CD14-positive monocyte (primary cell): ENCODE measurements at regions not wholly inside any gene's neighbourhood (a gene's known extent, or its start where the extent isn't known, plus 50 kb on each side); places are given as distances from the start of the nearest gene placed in this dataset.
A peak's percentile ranks its signal among the peaks of the same experiment; 100 is the strongest.

Experiments used
- DNase-seq, 3 donors: peaks; one replicate each; pipeline ENCODE4 v3.0.0-alpha.2; 2011 to 2022
- H2AFZ ChIP-seq: 2 replicates; pipeline ENCODE4 v1.6.0; 2012; ENCODE audit warnings: mild to moderate bottlenecking, low read depth, low read length, inconsistent platforms; ENCODE audit not compliant: insufficient read depth, poor library complexity, severe bottlenecking
- H3K27ac ChIP-seq, 2 donors: 1 replicate in 1 of 2; 2 replicates in 1 of 2; pipeline ENCODE4 v1.5.1; 2012 to 2013; ENCODE audit warnings: low read length in 2 of 2, control low read depth in 1 of 2, inconsistent platforms in 1 of 2, low read depth in 1 of 2, mild to moderate bottlenecking in 1 of 2
- H3K27me3 ChIP-seq, 2 donors: one replicate each; pipeline versions ENCODE4 v1.6.0 to v1.6.1; 2011 to 2013; ENCODE audit warnings: low read length in 2 of 2; ENCODE audit not compliant: control insufficient read depth in 2 of 2, insufficient read depth in 2 of 2
- H3K36me3 ChIP-seq, 2 donors: replicated peaks in 1 of 2; 1 replicate in 1 of 2; 2 replicates in 1 of 2; pipeline versions ENCODE4 v1.5.1 to v1.6.1; 2012 to 2013; ENCODE audit warnings: low read length in 2 of 2, control low read depth in 1 of 2, inconsistent platforms in 1 of 2, mild to moderate bottlenecking in 1 of 2; ENCODE audit not compliant: insufficient read depth in 2 of 2, control insufficient read depth in 1 of 2
- H3K4me1 ChIP-seq, 2 donors: 1 replicate in 1 of 2; 2 replicates in 1 of 2; pipeline versions ENCODE4 v1.5.1 to v1.6.1; 2012 to 2013; ENCODE audit warnings: low read length in 2 of 2, control low read depth in 1 of 2, inconsistent platforms in 1 of 2, mild to moderate bottlenecking in 1 of 2, moderate library complexity in 1 of 2; ENCODE audit not compliant: insufficient read depth in 2 of 2, control insufficient read depth in 1 of 2
- H3K4me2 ChIP-seq: replicated peaks from 2 replicates; pipeline ENCODE3; 2012; ENCODE audit warnings: low read length, moderate library complexity, mild to moderate bottlenecking; ENCODE audit not compliant: poor library complexity, severe bottlenecking; ENCODE audit errors: extremely low read depth
- H3K4me3 ChIP-seq, 3 experiments: fragments of 200-600 bp in 1 of 3; sonication (generic) in 1 of 3; replicated peaks in 1 of 3; 1 replicate in 2 of 3; 2 replicates in 1 of 3; pipeline ENCODE4 v1.5.1; 2011 to 2013; ENCODE audit warnings: low read length in 3 of 3, mild to moderate bottlenecking in 3 of 3, control low read depth in 2 of 3, low read depth in 2 of 3, inconsistent platforms in 1 of 3, moderate library complexity in 1 of 3
- H3K79me2 ChIP-seq: 2 replicates; pipeline ENCODE4 v1.6.0; 2012; ENCODE audit warnings: mild to moderate bottlenecking, control low read depth, inconsistent platforms, low read length, moderate library complexity; ENCODE audit not compliant: insufficient read depth
- H3K9ac ChIP-seq: 2 replicates; pipeline ENCODE4 v1.6.0; 2017; ENCODE audit warnings: low read length, mild to moderate bottlenecking; ENCODE audit not compliant: insufficient read depth, poor library complexity, severe bottlenecking
- H3K9me3 ChIP-seq, 2 donors: replicated peaks in 1 of 2; 1 replicate in 1 of 2; 2 replicates in 1 of 2; pipeline versions ENCODE4 v1.5.1 to v1.6.1; 2012 to 2013; ENCODE audit warnings: low read length in 2 of 2, control low read depth in 1 of 2; ENCODE audit not compliant: control insufficient read depth in 1 of 2, insufficient read depth in 1 of 2
- H4K20me1 ChIP-seq: 2 replicates; pipeline ENCODE4 v1.6.0; 2012; ENCODE audit warnings: mild to moderate bottlenecking, low read length, control low read depth, moderate library complexity; ENCODE audit not compliant: insufficient read depth
- H3K27ac Mint-ChIP-seq, 7 donors: one replicate each; pipeline ENCODE4 v1.8.0; 2020; ENCODE audit warnings: mild to moderate bottlenecking in 7 of 7, mixed read lengths in 7 of 7, moderate library complexity in 6 of 7, inconsistent platforms in 2 of 7
- H3K27me3 Mint-ChIP-seq, 3 donors: one replicate each; pipeline ENCODE4 v1.8.0; 2021 to 2022; ENCODE audit warnings: low read depth in 3 of 3, mild to moderate bottlenecking in 3 of 3, mixed read lengths in 3 of 3, moderate library complexity in 3 of 3, inconsistent platforms in 1 of 3
- H3K36me3 Mint-ChIP-seq, 2 donors: one replicate each; pipeline ENCODE4 v1.8.0; 2020; ENCODE audit warnings: mixed read lengths in 2 of 2, inconsistent platforms in 1 of 2, mild to moderate bottlenecking in 1 of 2
- H3K4me1 Mint-ChIP-seq: one replicate; pipeline ENCODE4 v1.8.0; 2020; ENCODE audit warnings: mild to moderate bottlenecking, mixed read lengths
- H3K4me3 Mint-ChIP-seq, 2 donors: one replicate each; pipeline ENCODE4 v1.8.0; 2020; ENCODE audit warnings: mild to moderate bottlenecking in 2 of 2, mixed read lengths in 2 of 2, moderate library complexity in 1 of 2
- H3K9me3 Mint-ChIP-seq, 7 donors: one replicate each; pipeline ENCODE4 v1.8.0; 2020 to 2022; ENCODE audit warnings: mixed read lengths in 7 of 7, mild to moderate bottlenecking in 6 of 7, moderate library complexity in 6 of 7, inconsistent platforms in 2 of 7
- WGBS: methylation state at CpG from one replicate; pipeline ENCODE4 v1.1.5; 2013; ENCODE audit warnings: missing lambda C conversion rate; ENCODE audit not compliant: insufficient coverage; 5-methylcytosine and 5-hydroxymethylcytosine counted together
- intact Hi-C, 2 donors: fragments of 100-400 bp; cut with micrococcal nuclease; formaldehyde crosslinking; loops; one replicate each; pipeline versions ENCODE4 v1.15.0 to v1.15.1; 2023
- TF ChIP-seq, protein P1 (sequence below): fragments of 200-600 bp; IDR thresholded peaks from one replicate; pipeline ENCODE4 v1.8.0; 2022; ENCODE audit warnings: antibody characterized with exemption, mild to moderate bottlenecking

DNA sequence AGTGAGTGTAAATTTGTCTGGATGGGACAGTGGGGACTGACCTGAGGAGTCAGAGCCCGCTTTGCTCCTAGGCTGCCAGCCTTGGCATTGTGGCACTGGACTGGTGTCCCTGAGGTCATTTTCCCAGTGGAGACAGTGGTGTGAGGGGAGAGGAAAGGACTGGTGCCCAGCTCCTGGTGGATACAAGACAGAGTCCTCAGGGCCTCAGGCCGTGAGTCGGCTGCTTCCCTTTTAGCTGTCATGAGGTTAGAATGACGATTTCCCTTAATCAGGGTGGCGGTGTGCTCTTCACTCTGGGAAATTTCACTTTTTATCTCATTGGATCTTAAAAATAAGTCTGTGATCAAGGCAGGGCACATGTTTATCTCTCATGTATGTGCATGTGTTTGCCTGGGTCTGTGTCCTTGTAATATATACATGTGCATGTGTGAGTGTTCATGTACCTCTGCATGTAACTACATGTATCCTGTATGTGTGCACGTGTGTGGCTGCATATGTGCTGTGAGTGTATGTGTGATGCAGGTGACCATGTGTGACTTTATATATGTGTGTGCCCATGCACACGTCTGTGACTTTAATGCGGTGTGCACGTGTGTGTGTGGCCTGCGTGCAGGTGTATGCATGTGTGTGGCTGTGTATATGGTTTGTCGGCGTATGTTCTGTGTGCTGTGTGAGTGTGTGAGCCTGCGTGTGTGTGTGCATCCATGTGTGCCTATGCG is 55.7 kb downstream of the GLI2 start:
- WGBS, result 86% methylated on average over 12 of the region's 14 CpGs
- intact Hi-C loops, result no loop called here
- H3K4me2 ChIP-seq, result no peak overlapping the region
- no peak overlapping the region for H3K9ac ChIP-seq
- no peak overlapping the region for H3K27ac Mint-ChIP-seq
- H2AFZ ChIP-seq, result no peak overlapping the region
- no peak overlapping the region for H3K27ac ChIP-seq
- DNase-seq, result no peak
- peaks cover 3 to 8% (median 5%) of the 10 kb centered on the region in 3 donors for H3K27me3 Mint-ChIP-seq
- H4K20me1 ChIP-seq, result no peaks in the 10 kb centered on the region
- H3K4me3 ChIP-seq, result no peak overlapping the region
- H3K36me3 Mint-ChIP-seq, result no peaks in the 10 kb centered on the region
- H3K27me3 ChIP-seq, result no peaks in the 10 kb centered on the region
- H3K4me1 Mint-ChIP-seq, result no peaks in the 10 kb centered on the region
- H3K4me1 ChIP-seq, result no peaks in the 10 kb centered on the region
- H3K36me3 ChIP-seq, result no peaks in the 10 kb centered on the region
- H3K9me3 ChIP-seq, result no peaks in the 10 kb centered on the region
- H3K79me2 ChIP-seq, result no peaks in the 10 kb centered on the region
- H3K9me3 Mint-ChIP-seq, result no peaks in the 10 kb centered on the region
- TF ChIP-seq, protein P1, sequence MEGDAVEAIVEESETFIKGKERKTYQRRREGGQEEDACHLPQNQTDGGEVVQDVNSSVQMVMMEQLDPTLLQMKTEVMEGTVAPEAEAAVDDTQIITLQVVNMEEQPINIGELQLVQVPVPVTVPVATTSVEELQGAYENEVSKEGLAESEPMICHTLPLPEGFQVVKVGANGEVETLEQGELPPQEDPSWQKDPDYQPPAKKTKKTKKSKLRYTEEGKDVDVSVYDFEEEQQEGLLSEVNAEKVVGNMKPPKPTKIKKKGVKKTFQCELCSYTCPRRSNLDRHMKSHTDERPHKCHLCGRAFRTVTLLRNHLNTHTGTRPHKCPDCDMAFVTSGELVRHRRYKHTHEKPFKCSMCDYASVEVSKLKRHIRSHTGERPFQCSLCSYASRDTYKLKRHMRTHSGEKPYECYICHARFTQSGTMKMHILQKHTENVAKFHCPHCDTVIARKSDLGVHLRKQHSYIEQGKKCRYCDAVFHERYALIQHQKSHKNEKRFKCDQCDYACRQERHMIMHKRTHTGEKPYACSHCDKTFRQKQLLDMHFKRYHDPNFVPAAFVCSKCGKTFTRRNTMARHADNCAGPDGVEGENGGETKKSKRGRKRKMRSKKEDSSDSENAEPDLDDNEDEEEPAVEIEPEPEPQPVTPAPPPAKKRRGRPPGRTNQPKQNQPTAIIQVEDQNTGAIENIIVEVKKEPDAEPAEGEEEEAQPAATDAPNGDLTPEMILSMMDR, result no peak
- H3K4me3 Mint-ChIP-seq, result peak overlapping the region in 1 of 2 donors; percentile 7

DNA sequence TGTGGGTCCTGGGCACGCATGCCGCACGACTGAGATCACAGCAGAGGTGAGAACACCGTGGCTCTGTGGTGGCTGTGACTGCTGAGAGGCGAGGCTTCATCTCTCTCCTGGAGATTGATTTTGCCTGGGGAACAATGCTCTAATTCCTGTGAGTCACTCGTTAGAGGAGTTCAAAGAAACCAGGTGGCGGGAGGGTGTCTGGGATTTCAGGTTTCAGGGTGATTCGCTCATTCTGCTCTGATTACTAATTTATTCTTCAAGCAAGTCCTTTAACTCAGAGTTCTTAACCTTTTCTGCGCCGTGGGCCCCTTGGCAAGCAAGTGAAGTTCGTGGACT is 56.3 kb downstream of the GLI2 start:
- Histone ChIP-seq H3K27ac (no peak overlapping the region), H3K4me2 (no peak overlapping the region), H3K9me3 (no peaks in the 10 kb centered on the region), H3K36me3 (no peaks in the 10 kb centered on the region), H4K20me1 (no peaks in the 10 kb centered on the region), H3K9ac (no peak overlapping the region), H3K4me3 (no peak overlapping the region), H3K79me2 (no peaks in the 10 kb centered on the region), H2AFZ (no peak overlapping the region), H3K27me3 (no peaks in the 10 kb centered on the region), H3K4me1 (no peaks in the 10 kb centered on the region)
- intact Hi-C loops, result no loop called here
- Mint-ChIP-seq H3K36me3 (no peaks in the 10 kb centered on the region), H3K4me3 (no peak overlapping the region), H3K27ac (no peak overlapping the region), H3K27me3 (peaks cover 3 to 8% (median 5%) of the 10 kb centered on the region in 3 donors), H3K4me1 (no peaks in the 10 kb centered on the region), H3K9me3 (no peaks in the 10 kb centered on the region)
- no peak for DNase-seq
- TF ChIP-seq, protein P1, result no peak
- 88% methylated on average over 6 of the region's 11 CpGs for WGBS
